GM13976 (cell line): ENCODE measurements at regions not wholly inside any gene's neighbourhood (a gene's known extent, or its start where the extent isn't known, plus 50 kb on each side); places are given as distances from the start of the nearest gene placed in this dataset.

Experiments
- DNase-seq: peaks from one replicate; pipeline ENCODE4 v3.0.0; 2012; ENCODE audit warnings: low spot score
- CTCF ChIP-seq: IDR thresholded peaks from 2 replicates; pipeline ENCODE4 v1.5.1; 2012; ENCODE audit warnings: borderline replicate concordance, mild to moderate bottlenecking; ENCODE audit not compliant: insufficient read depth; ENCODE audit errors: extremely low read depth, missing control alignments, control extremely low read depth
- in situ Hi-C: fragments of 300-500 bp; cut with MboI; formaldehyde crosslinking; loops from one replicate; pipeline ENCODE4 v1.12.0; 2022; ENCODE audit warnings: low sequenced_read_pairs, mixed read lengths, inconsistent platforms; ENCODE audit not compliant: unreplicated experiment

DNA sequence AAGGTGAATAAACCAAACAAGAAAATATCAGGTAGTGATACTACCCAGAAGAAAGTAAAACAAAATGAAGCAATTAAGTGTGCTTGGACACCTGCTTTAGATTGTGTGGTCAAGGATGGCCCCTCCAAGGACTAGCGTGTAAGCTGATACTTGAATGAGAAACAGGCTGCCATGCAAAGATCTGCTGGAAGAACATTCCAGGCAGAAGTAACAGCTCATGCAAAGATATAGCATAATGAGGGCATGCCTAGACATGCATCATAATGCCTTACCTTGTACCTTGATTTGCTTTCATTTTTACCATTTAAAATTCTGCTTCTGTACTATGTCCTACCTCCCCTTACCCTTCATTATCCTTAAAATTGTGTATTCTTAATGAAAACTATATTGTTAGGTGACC, 74.8 kb upstream of the HDAC9 start:
- no peak for TF ChIP-seq CTCF
- in situ Hi-C loops = no loop called here
- DNase-seq = no peak

DNA sequence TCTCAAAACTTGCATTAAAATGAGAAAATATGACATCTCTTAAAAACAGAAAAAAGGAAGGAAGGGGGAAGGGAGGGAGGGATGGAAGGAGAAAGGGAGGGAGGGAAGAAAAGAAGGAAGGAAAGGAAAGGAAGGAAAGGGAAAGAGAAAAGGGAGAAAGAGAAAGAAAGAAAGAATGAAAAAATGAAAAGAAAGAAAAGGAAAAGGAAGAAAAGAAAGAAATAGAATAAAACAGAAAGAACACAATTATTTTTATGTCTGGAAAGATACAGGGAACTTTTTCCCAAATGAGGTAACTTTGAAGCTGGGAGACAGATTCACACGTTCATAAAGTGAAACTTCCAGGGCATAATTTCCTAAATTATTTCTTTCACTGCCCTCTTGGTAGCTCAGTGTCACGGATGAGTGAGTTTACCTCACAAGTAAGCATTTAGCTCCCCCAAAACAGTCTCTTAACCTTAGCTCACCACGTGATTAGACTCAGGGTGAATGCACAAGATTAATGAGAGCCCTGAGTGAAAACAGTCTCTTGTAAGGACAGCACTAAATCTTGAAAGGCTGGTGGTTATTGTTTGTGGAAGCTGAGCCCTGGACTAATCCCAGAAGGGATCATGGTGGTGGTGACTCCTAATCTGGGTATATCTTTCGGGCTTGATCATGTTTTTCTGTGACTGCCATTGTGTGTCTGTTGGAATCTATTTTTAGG, 74.1 kb upstream of the HDAC9 start:
- in situ Hi-C loops = no loop called here
- peak; percentile 16 for DNase-seq

DNA sequence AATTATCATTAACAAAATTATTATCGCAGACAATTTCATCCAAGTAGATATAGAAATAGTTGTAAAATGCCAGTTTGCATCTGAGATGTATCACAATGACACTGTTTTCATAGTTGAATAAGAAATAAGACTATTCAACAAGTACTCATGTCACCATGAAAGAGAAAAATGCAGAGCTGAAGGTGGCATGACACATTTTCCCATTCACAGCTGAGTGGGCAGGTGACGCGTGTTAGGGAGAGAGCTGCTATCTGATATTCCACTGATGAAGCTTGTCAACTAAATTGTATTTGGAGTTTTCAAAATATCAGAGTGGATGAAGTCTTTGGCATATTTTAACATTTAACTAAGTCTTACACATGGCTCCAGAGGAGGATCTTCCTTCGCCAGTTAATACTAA, 70.3 kb upstream of the HDAC9 start:
- DNase-seq = no peak
- in situ Hi-C loops = no loop called here
- TF ChIP-seq CTCF = no peak

More for the DNA sequence above, 74.1 kb upstream of the HDAC9 start:
- no peak for TF ChIP-seq CTCF

GRCh38 chr7:18425838-18426445, 69.6 kb upstream of the HDAC9 start:
- in situ Hi-C loops = no loop called here
- no peak for DNase-seq
- no peak for TF ChIP-seq CTCF

- in situ Hi-C loops = no loop called here
- DNase-seq = no peak
- TF ChIP-seq CTCF = no peak
These were observed 68.9 kb upstream of the HDAC9 start for GRCh38 chr7:18426564-18427226.

- DNase-seq = no peak
- no peak for TF ChIP-seq CTCF
- in situ Hi-C loops = no loop called here
These were observed 66.0 kb upstream of the HDAC9 start for GRCh38 chr7:18429547-18429946.

- DNase-seq = no peak
- TF ChIP-seq CTCF = no peak
- in situ Hi-C loops = no loop called here
These were observed 64.7 kb upstream of the HDAC9 start for GRCh38 chr7:18430810-18431209.
